ENCODE measurements at regions not wholly inside any gene's neighbourhood (a gene's known extent, or its start where the extent isn't known, plus 50 kb on each side); places are given as distances from the start of the nearest gene placed in this dataset.
A peak's percentile ranks its signal among the peaks of the same experiment; 100 is the strongest.

DNA sequence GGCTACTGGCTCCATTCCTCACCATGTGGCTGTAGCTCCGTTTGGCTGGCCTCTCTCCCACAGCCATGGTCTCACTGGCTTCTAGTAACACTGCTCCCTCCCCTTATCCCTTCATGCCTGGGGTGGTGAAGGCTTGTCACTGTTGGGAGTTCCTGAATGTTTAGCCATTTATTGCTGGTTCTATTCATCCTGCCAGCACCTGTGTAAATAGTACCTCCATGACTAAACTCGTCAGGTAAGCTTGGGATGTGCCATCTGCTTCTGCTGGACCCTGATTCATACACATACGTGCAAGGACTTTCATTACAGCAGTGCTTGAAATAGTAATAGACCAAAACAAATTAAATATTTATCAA, 61.6 kb downstream of the CCDC71L start:
- peaks cover 10% of the 10 kb centered on the region for H3K4me1 ChIP-seq (ENCODE audit: control insufficient read depth, extremely low read depth, insufficient read depth, low read length)
- H3K36me3 ChIP-seq (ENCODE audit: control insufficient read depth in 2 of 2, extremely low read depth in 1 of 2, insufficient read depth in 2 of 2, low read length in 2 of 2): no peaks in the 10 kb centered on the region
- H3K27me3 ChIP-seq (ENCODE audit: control insufficient read depth, extremely low read depth, insufficient read depth, low read length): peaks cover 3% of the 10 kb centered on the region
- DNase-seq (ENCODE audit: low read depth, low spot score) (no peak), FAIRE-seq (peak; percentile 43)
- dilution Hi-C loops (cut with MboI; ENCODE audit: extremely low pct_ligation_motif_present, low sequenced_read_pairs): no loop called here
- TF ChIP-seq, protein P1, sequence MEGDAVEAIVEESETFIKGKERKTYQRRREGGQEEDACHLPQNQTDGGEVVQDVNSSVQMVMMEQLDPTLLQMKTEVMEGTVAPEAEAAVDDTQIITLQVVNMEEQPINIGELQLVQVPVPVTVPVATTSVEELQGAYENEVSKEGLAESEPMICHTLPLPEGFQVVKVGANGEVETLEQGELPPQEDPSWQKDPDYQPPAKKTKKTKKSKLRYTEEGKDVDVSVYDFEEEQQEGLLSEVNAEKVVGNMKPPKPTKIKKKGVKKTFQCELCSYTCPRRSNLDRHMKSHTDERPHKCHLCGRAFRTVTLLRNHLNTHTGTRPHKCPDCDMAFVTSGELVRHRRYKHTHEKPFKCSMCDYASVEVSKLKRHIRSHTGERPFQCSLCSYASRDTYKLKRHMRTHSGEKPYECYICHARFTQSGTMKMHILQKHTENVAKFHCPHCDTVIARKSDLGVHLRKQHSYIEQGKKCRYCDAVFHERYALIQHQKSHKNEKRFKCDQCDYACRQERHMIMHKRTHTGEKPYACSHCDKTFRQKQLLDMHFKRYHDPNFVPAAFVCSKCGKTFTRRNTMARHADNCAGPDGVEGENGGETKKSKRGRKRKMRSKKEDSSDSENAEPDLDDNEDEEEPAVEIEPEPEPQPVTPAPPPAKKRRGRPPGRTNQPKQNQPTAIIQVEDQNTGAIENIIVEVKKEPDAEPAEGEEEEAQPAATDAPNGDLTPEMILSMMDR (optimal IDR thresholded peaks at IDR 0.05 in 1 of 3, IDR thresholded peaks at IDR 0.05 in 1 of 3, conservative IDR thresholded peaks at IDR 0.05 in 1 of 3; ENCODE audit: extremely low read depth in 1 of 3, insufficient read depth in 2 of 3, low read length in 3 of 3): no peak
- TF ChIP-seq EZH2 (IDR thresholded peaks at IDR 0.05; ENCODE audit: low read length): no peak
- H3K9ac ChIP-seq (ENCODE audit: control insufficient read depth, extremely low read depth, insufficient read depth, low read length): no peak overlapping the region
- no peaks in the 10 kb centered on the region for H4K20me1 ChIP-seq (ENCODE audit: control insufficient read depth, extremely low read depth, insufficient read depth, low read length)
- H3K9me1 ChIP-seq (ENCODE audit: control insufficient read depth, extremely low read depth, insufficient read depth, low read length): peaks cover 2% of the 10 kb centered on the region
- peak overlapping the region; percentile 97 for H2AFZ ChIP-seq (ENCODE audit: control insufficient read depth, low read length)
- no peaks in the 10 kb centered on the region for H3K79me2 ChIP-seq (ENCODE audit: control insufficient read depth, insufficient read depth, low read length)
- no peak overlapping the region for H3K4me3 ChIP-seq (ENCODE audit: control insufficient read depth in 2 of 3, extremely low read depth in 1 of 3, insufficient read depth in 2 of 3, low read depth in 1 of 3, low read length in 3 of 3)
- no peak overlapping the region for H3K4me2 ChIP-seq (ENCODE audit: control insufficient read depth, extremely low read depth, insufficient read depth, low read depth, low read length)
- H3K27ac ChIP-seq (ENCODE audit: control insufficient read depth, insufficient read depth, low read length): no peak overlapping the region
- H3K9me3 ChIP-seq (ENCODE audit: control insufficient read depth, low read depth, low read length): no peaks in the 10 kb centered on the region

GRCh38 chr7:106598663-106599342, 62.2 kb downstream of the CCDC71L start:
- Histone ChIP-seq H3K36me3 (ENCODE audit: control insufficient read depth in 2 of 2, extremely low read depth in 1 of 2, insufficient read depth in 2 of 2, low read length in 2 of 2) (no peaks in the 10 kb centered on the region), H3K9ac (ENCODE audit: control insufficient read depth, extremely low read depth, insufficient read depth, low read length) (no peak overlapping the region), H4K20me1 (ENCODE audit: control insufficient read depth, extremely low read depth, insufficient read depth, low read length) (no peaks in the 10 kb centered on the region), H2AFZ (ENCODE audit: control insufficient read depth, low read length) (peak overlapping the region; percentile 97), H3K27me3 (ENCODE audit: control insufficient read depth, extremely low read depth, insufficient read depth, low read length) (peaks cover 3% of the 10 kb centered on the region), H3K4me2 (ENCODE audit: control insufficient read depth, extremely low read depth, insufficient read depth, low read depth, low read length) (peak overlapping the region; percentile 65), H3K4me3 (ENCODE audit: control insufficient read depth in 2 of 3, extremely low read depth in 1 of 3, insufficient read depth in 2 of 3, low read depth in 1 of 3, low read length in 3 of 3) (no peak overlapping the region), H3K9me1 (ENCODE audit: control insufficient read depth, extremely low read depth, insufficient read depth, low read length) (peaks cover 2% of the 10 kb centered on the region), H3K27ac (ENCODE audit: control insufficient read depth, insufficient read depth, low read length) (no peak overlapping the region), H3K4me1 (ENCODE audit: control insufficient read depth, extremely low read depth, insufficient read depth, low read length) (peaks cover 10% of the 10 kb centered on the region), H3K9me3 (ENCODE audit: control insufficient read depth, low read depth, low read length) (no peaks in the 10 kb centered on the region), H3K79me2 (ENCODE audit: control insufficient read depth, insufficient read depth, low read length) (no peaks in the 10 kb centered on the region)
- TF ChIP-seq EZH2 (IDR thresholded peaks at IDR 0.05; ENCODE audit: low read length): no peak
- TF ChIP-seq, protein P1 (optimal IDR thresholded peaks at IDR 0.05 in 1 of 3, IDR thresholded peaks at IDR 0.05 in 1 of 3, conservative IDR thresholded peaks at IDR 0.05 in 1 of 3; ENCODE audit: extremely low read depth in 1 of 3, insufficient read depth in 2 of 3, low read length in 3 of 3): no peak
- dilution Hi-C loops (cut with MboI; ENCODE audit: extremely low pct_ligation_motif_present, low sequenced_read_pairs): no loop called here
- DNase-seq (ENCODE audit: low read depth, low spot score): no peak
- peak; percentile 76 for FAIRE-seq
